ENCODE measurements at regions not wholly inside any gene's neighbourhood (a gene's known extent, or its start where the extent isn't known, plus 50 kb on each side); places are given as distances from the start of the nearest gene placed in this dataset.

GRCh38 chr3:76938962-76939361 is 100.9 kb upstream of the ROBO2 start:
- no peak for DNase-seq
- no peak for TF ChIP-seq GATA1 (IDR thresholded peaks at IDR 0.05; ENCODE audit: low read depth, low read length)
- TF ChIP-seq POLR2A (IDR thresholded peaks at IDR 0.05; ENCODE audit: low read length): no peak

GRCh38 chr3:76940181-76940770 is 99.6 kb upstream of the ROBO2 start:
- TF ChIP-seq GATA1 (IDR thresholded peaks at IDR 0.05; ENCODE audit: low read depth, low read length) (no peak), POLR2A (IDR thresholded peaks at IDR 0.05; ENCODE audit: low read length) (no peak)
- DNase-seq: no peak

- DNase-seq: no peak
- no peak for TF ChIP-seq POLR2A (IDR thresholded peaks at IDR 0.05; ENCODE audit: low read length)
- TF ChIP-seq GATA1 (IDR thresholded peaks at IDR 0.05; ENCODE audit: low read depth, low read length): no peak
Observed at GRCh38 chr3:76941376-76941775, 98.5 kb upstream of the ROBO2 start.

GRCh38 chr3:76942101-76942500 is 97.8 kb upstream of the ROBO2 start:
- no peak for DNase-seq
- TF ChIP-seq GATA1 (IDR thresholded peaks at IDR 0.05; ENCODE audit: low read depth, low read length) (no peak), POLR2A (IDR thresholded peaks at IDR 0.05; ENCODE audit: low read length) (no peak)

GRCh38 chr3:76943058-76943457 is 96.8 kb upstream of the ROBO2 start:
- no peak for TF ChIP-seq GATA1 (IDR thresholded peaks at IDR 0.05; ENCODE audit: low read depth, low read length)
- no peak for TF ChIP-seq POLR2A (IDR thresholded peaks at IDR 0.05; ENCODE audit: low read length)
- no peak for DNase-seq

- DNase-seq: no peak
- TF ChIP-seq GATA1 (IDR thresholded peaks at IDR 0.05; ENCODE audit: low read depth, low read length): no peak
- TF ChIP-seq POLR2A (IDR thresholded peaks at IDR 0.05; ENCODE audit: low read length): no peak
Observed at GRCh38 chr3:76943671-76944070, 96.2 kb upstream of the ROBO2 start.

- TF ChIP-seq POLR2A (IDR thresholded peaks at IDR 0.05; ENCODE audit: low read length) (no peak), GATA1 (IDR thresholded peaks at IDR 0.05; ENCODE audit: low read depth, low read length) (no peak)
- DNase-seq: no peak
Observed at GRCh38 chr3:76949033-76949432, 90.9 kb upstream of the ROBO2 start.

- TF ChIP-seq POLR2A (IDR thresholded peaks at IDR 0.05; ENCODE audit: low read length) (no peak), GATA1 (IDR thresholded peaks at IDR 0.05; ENCODE audit: low read depth, low read length) (no peak)
- no peak for DNase-seq
Observed at GRCh38 chr3:76949462-76949861, 90.4 kb upstream of the ROBO2 start.

GRCh38 chr3:76950590-76950989 is 89.3 kb upstream of the ROBO2 start:
- TF ChIP-seq POLR2A (IDR thresholded peaks at IDR 0.05; ENCODE audit: low read length) (no peak), GATA1 (IDR thresholded peaks at IDR 0.05; ENCODE audit: low read depth, low read length) (no peak)
- no peak for DNase-seq

GRCh38 chr3:76954412-76954811 is 85.5 kb upstream of the ROBO2 start:
- TF ChIP-seq GATA1 (IDR thresholded peaks at IDR 0.05; ENCODE audit: low read depth, low read length) (no peak), POLR2A (IDR thresholded peaks at IDR 0.05; ENCODE audit: low read length) (no peak)
- no peak for DNase-seq

- no peak for TF ChIP-seq POLR2A (IDR thresholded peaks at IDR 0.05; ENCODE audit: low read length)
Observed at GRCh38 chr3:76958274-76958673, 81.6 kb upstream of the ROBO2 start.

GRCh38 chr3:76958861-76959260 is 81.0 kb upstream of the ROBO2 start:
- DNase-seq: no peak
- TF ChIP-seq POLR2A (IDR thresholded peaks at IDR 0.05; ENCODE audit: low read length): no peak
- no peak for TF ChIP-seq GATA1 (IDR thresholded peaks at IDR 0.05; ENCODE audit: low read depth, low read length)

More at GRCh38 chr3:76958274-76958673, 81.6 kb upstream of the ROBO2 start:
- no peak for DNase-seq

- DNase-seq: no peak
Observed at GRCh38 chr3:76961284-76961683, 78.6 kb upstream of the ROBO2 start.

GRCh38 chr3:76965122-76965725 is 74.7 kb upstream of the ROBO2 start:
- TF ChIP-seq POLR2A (IDR thresholded peaks at IDR 0.05; ENCODE audit: low read length) (no peak), GATA1 (IDR thresholded peaks at IDR 0.05; ENCODE audit: low read depth, low read length) (no peak)
- DNase-seq: no peak

More at GRCh38 chr3:76961284-76961683, 78.6 kb upstream of the ROBO2 start:
- TF ChIP-seq POLR2A (IDR thresholded peaks at IDR 0.05; ENCODE audit: low read length) (no peak), GATA1 (IDR thresholded peaks at IDR 0.05; ENCODE audit: low read depth, low read length) (no peak)

GRCh38 chr3:76969471-76969870 is 70.4 kb upstream of the ROBO2 start:
- TF ChIP-seq POLR2A (IDR thresholded peaks at IDR 0.05; ENCODE audit: low read length): no peak
- TF ChIP-seq GATA1 (IDR thresholded peaks at IDR 0.05; ENCODE audit: low read depth, low read length): no peak
- no peak for DNase-seq

All from erythroblast (primary cell).